ENCODE measurements at regions not wholly inside any gene's neighbourhood (a gene's known extent, or its start where the extent isn't known, plus 50 kb on each side); places are given as distances from the start of the nearest gene placed in this dataset.
A peak's percentile ranks its signal among the peaks of the same experiment; 100 is the strongest.

GRCh38 chr9:106503759-106504158, 359.2 kb upstream of the ZNF462 start:
- DNase-seq (ENCODE audit: low read depth) = no peak
- TF ChIP-seq, protein P1, sequence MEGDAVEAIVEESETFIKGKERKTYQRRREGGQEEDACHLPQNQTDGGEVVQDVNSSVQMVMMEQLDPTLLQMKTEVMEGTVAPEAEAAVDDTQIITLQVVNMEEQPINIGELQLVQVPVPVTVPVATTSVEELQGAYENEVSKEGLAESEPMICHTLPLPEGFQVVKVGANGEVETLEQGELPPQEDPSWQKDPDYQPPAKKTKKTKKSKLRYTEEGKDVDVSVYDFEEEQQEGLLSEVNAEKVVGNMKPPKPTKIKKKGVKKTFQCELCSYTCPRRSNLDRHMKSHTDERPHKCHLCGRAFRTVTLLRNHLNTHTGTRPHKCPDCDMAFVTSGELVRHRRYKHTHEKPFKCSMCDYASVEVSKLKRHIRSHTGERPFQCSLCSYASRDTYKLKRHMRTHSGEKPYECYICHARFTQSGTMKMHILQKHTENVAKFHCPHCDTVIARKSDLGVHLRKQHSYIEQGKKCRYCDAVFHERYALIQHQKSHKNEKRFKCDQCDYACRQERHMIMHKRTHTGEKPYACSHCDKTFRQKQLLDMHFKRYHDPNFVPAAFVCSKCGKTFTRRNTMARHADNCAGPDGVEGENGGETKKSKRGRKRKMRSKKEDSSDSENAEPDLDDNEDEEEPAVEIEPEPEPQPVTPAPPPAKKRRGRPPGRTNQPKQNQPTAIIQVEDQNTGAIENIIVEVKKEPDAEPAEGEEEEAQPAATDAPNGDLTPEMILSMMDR (IDR thresholded peaks at IDR 0.05; ENCODE audit: low read depth, low read length, missing control alignments) = peak; percentile 24
- no peak overlapping the region for H3K4me3 ChIP-seq (ENCODE audit: low read depth, low read length)

GRCh38 chr9:106526716-106527204, 336.2 kb upstream of the ZNF462 start:
- TF ChIP-seq, protein P1 (IDR thresholded peaks at IDR 0.05; ENCODE audit: low read depth, low read length, missing control alignments) = no peak
- H3K4me3 ChIP-seq (ENCODE audit: low read depth, low read length) = no peak overlapping the region
- no peak for DNase-seq (ENCODE audit: low read depth)

- DNase-seq (ENCODE audit: low read depth) = no peak
- TF ChIP-seq, protein P1 (IDR thresholded peaks at IDR 0.05; ENCODE audit: low read depth, low read length, missing control alignments) = no peak
- H3K4me3 ChIP-seq (ENCODE audit: low read depth, low read length) = no peak overlapping the region
Measured at GRCh38 chr9:106528158-106528557, 334.8 kb upstream of the ZNF462 start.

DNA sequence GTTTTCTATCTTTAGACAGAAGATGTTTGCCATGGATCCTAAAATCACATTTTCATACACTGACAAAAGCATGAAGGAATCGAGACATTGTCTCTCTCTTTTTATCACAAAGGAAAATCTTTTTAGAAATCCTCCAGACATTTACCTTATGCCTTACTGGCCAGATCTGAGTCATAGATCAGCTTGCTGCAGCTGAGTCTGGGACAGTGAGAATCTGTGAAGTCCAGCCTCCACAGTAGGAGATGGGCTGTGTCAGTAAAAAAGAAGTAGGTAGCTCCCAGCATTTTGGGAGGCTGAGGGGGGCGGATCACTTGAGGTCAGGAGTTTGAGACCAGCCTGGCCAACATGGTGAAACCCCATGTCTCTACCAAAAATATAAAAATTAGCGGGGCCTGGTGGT, 333.4 kb upstream of the ZNF462 start:
- TF ChIP-seq, protein P1 (IDR thresholded peaks at IDR 0.05; ENCODE audit: low read depth, low read length, missing control alignments) = no peak
- H3K4me3 ChIP-seq (ENCODE audit: low read depth, low read length) = no peak overlapping the region
- DNase-seq (ENCODE audit: low read depth) = no peak

GRCh38 chr9:106531491-106531890, 331.5 kb upstream of the ZNF462 start:
- DNase-seq (ENCODE audit: low read depth) = no peak
- TF ChIP-seq, protein P1 (IDR thresholded peaks at IDR 0.05; ENCODE audit: low read depth, low read length, missing control alignments) = no peak
- H3K4me3 ChIP-seq (ENCODE audit: low read depth, low read length) = no peak overlapping the region

DNA sequence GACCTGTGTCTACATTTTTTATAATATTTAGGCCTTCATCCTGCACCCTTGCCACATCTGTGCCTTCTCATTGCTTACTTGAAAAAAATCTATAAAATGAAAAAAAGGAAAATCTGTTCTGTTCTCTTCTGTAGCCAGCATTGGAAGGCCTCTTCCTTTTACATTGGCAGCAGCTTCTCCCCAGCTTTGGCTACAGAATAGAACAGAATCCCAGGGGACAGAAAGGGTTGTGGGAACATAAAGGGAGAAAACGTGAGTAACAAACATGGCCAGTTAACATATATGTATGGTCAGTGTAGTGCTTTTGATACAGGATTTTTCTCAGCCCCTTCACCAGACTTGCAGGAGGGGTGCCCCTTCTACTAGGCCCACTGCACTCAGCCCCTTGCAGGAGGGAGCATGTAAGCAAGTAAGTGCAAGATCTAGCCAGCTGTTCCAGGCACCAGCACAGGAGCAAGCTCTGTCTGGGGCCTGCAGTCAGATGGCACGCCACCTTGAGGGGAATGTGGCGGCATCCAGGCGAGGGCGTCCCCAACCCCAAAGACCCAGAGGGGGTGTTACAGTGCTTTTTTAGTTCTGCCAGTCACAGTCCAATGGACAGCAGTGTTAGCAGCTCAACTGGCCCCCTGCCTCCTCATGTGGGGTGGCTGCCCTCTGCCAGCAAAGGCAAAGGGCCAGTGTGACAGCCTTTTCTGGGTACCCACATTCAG, 330.5 kb upstream of the ZNF462 start:
- TF ChIP-seq, protein P1 (IDR thresholded peaks at IDR 0.05; ENCODE audit: low read depth, low read length, missing control alignments) = no peak
- no peak for DNase-seq (ENCODE audit: low read depth)
- no peak overlapping the region for H3K4me3 ChIP-seq (ENCODE audit: low read depth, low read length)

GRCh38 chr9:106534800-106535199, 328.2 kb upstream of the ZNF462 start:
- DNase-seq (ENCODE audit: low read depth) = no peak
- TF ChIP-seq, protein P1 (IDR thresholded peaks at IDR 0.05; ENCODE audit: low read depth, low read length, missing control alignments) = no peak
- no peak overlapping the region for H3K4me3 ChIP-seq (ENCODE audit: low read depth, low read length)

Measured in GM12864 (cell line).